Hematopoietic multipotent progenitor cell (in vitro differentiated cells): ENCODE measurements at regions not wholly inside any gene's neighbourhood (a gene's known extent, or its start where the extent isn't known, plus 50 kb on each side); places are given as distances from the start of the nearest gene placed in this dataset.

ENCODE experiments used
- small RNA-seq: library from RNA; depleted of rRNA; stranded (forward); fragments of <200 nt; gene quantifications from one replicate; pipeline ENCODE3, GENCODE V24; 2012

Small RNA genes in the stretch of these regions (small RNA-seq; reads per million reads assigned to genes)
- 0.20 reads per million for gene AC009474.2
